ENCODE measurements at regions not wholly inside any gene's neighbourhood (a gene's known extent, or its start where the extent isn't known, plus 50 kb on each side); places are given as distances from the start of the nearest gene placed in this dataset.

DNA sequence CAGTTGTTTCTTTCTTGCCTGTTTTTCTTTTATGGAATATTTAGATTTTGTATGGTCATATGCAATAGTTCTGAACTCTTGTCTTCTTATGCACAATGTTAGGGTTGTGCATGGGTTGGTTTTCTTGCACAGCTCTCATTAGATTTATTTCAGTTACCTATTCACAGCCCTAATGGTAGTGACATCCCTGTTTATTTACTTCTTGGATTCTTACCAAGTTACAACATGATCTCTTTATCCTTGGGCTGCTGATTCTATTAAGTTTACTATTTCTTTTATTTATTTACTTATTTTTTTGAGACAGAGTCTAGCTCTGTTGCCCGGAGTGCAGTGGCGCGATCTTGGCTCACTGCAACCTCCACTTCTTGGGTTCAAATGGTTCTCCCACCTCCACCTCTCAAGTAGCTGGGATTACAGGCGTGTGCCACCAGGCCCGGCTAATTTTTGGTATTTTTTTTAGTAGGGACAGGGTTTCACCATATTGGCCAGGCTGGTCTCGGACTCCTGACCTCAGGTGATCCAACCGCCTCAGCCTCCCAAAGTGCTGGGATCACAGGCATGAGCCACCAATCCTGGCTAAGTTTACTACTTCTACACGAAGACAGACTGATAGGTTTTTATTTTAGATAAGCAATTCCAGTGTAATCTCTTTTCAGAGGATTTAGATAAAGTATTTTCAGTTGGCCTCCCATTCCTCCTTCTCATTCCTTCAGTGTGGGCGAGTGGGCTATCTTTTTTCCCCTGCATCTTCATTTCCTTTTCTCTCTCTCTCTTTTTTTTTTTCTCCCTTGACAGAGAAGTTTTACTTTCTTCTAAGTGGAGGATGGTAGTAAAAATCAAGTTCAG is 395.1 kb upstream of the RGS6 start:
- Histone ChIP-seq H3K4me3 (no peak overlapping the region), H3K27me3 (replicated peaks; ENCODE audit: insufficient read depth) (no peaks in the 10 kb centered on the region), H3K36me3 (no peaks in the 10 kb centered on the region), H3K9me3 (no peaks in the 10 kb centered on the region), H3K4me1 (ENCODE audit: control insufficient read depth in 1 of 2, low read depth in 2 of 2) (peaks cover 30 to 47% of the 10 kb centered on the region in 2 donors), H3K27ac (no peak overlapping the region)
- TF ChIP-seq, protein P1, sequence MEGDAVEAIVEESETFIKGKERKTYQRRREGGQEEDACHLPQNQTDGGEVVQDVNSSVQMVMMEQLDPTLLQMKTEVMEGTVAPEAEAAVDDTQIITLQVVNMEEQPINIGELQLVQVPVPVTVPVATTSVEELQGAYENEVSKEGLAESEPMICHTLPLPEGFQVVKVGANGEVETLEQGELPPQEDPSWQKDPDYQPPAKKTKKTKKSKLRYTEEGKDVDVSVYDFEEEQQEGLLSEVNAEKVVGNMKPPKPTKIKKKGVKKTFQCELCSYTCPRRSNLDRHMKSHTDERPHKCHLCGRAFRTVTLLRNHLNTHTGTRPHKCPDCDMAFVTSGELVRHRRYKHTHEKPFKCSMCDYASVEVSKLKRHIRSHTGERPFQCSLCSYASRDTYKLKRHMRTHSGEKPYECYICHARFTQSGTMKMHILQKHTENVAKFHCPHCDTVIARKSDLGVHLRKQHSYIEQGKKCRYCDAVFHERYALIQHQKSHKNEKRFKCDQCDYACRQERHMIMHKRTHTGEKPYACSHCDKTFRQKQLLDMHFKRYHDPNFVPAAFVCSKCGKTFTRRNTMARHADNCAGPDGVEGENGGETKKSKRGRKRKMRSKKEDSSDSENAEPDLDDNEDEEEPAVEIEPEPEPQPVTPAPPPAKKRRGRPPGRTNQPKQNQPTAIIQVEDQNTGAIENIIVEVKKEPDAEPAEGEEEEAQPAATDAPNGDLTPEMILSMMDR (IDR thresholded peaks at IDR 0.05) = no peak
- ATAC-seq (ENCODE audit: insufficient number of reproducible peaks, low FRiP score, low read depth) = no peak
- no peak for DNase-seq (ENCODE audit: low spot score)

DNA sequence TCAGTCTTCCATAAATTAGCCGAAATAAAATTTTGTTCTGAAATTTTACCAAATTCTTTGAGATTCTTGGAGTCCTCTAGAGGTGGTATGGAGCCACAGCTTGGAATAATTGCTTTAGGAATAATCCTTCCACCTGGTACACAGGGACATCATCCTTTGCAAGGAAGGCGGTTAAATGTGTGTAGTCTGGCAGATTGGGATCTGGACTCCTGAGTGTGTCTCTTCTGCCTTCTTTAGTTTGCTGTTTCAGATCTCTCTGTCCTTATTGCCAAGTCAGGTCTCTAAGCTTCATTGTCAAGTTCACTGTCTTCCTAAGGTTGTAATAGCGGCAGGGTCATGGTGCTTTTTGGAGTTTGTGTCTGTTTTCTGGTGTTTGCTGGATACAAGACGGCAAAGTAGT is 393.9 kb upstream of the RGS6 start:
- Histone ChIP-seq H3K36me3 (no peaks in the 10 kb centered on the region), H3K27me3 (replicated peaks; ENCODE audit: insufficient read depth) (no peaks in the 10 kb centered on the region), H3K9me3 (no peaks in the 10 kb centered on the region), H3K4me1 (ENCODE audit: control insufficient read depth in 1 of 2, low read depth in 2 of 2) (peaks cover 21 to 36% of the 10 kb centered on the region in 2 donors), H3K27ac (no peak overlapping the region), H3K4me3 (no peak overlapping the region)
- DNase-seq (ENCODE audit: low spot score) (no peak), ATAC-seq (ENCODE audit: insufficient number of reproducible peaks, low FRiP score, low read depth) (no peak)
- TF ChIP-seq, protein P1 (IDR thresholded peaks at IDR 0.05) = no peak

DNA sequence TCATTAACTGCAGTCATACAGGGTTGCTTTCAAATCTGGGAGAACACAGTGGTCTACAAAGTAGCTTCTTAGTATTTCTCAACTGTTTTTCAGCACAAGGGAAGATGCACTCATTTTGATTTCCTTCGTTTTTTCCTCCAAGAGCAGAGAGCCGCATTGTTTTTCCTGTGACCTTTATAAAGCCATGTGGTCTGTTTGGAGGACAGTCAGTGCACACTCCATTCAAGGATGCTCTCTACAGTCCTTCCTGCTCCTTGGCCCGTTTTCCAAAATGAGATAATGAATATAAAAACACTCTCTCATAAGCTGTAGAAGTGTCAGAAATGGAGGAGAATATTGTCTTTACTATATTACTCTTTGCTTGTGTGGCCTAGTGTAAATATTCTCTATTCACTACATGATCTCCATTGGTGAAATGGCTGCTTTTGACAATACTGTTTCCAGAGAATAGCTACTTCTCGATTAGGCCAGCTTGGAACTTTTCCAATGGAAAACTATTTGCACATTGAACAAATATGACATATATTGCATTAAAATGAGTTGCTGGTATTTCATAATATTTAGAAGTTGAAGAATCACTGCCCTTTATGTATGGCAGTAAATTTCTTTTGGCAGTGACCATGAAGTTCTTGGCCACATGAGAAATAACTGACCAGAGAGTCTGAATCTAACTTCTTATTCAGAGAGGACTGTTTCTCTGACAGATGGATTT is 393.1 kb upstream of the RGS6 start:
- Histone ChIP-seq H3K4me3 (peak overlapping the region; percentile 40), H3K9me3 (no peaks in the 10 kb centered on the region), H3K27ac (no peak overlapping the region), H3K27me3 (replicated peaks; ENCODE audit: insufficient read depth) (no peaks in the 10 kb centered on the region), H3K36me3 (no peaks in the 10 kb centered on the region), H3K4me1 (ENCODE audit: control insufficient read depth in 1 of 2, low read depth in 2 of 2) (peaks cover 19 to 33% of the 10 kb centered on the region in 2 donors)
- ATAC-seq (ENCODE audit: insufficient number of reproducible peaks, low FRiP score, low read depth) = no peak
- TF ChIP-seq, protein P1 (IDR thresholded peaks at IDR 0.05) = no peak
- DNase-seq (ENCODE audit: low spot score) = no peak

DNA sequence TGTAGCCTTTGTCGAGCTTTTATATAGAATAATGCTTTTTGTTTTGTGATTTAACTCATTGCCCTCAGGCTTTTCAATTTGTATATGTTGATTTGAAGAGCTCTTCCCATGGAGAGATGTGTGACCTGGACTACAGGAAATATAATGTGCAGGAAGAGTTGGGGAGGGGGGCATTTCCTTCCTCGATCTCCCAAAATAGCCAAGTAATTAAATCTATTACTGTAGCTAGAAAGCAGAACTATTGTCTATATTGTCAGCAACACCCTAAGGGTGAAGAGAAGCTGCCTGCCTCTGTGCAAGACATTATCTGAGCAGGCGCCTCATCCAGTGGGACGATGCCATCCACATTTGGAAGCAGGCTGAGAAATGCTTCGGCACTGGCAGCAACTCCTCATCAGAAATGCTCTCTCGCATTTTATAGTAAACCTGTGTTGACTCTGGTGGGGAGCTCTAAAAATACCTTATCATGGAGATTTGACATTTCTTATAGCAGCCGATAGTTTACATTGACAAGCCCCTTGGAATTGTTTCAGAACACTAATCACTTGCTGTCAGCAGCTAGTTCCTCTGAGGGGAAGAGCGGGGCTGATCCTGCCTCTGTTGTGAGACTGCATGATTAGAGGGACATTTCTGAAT is 392.5 kb upstream of the RGS6 start:
- TF ChIP-seq, protein P1 (IDR thresholded peaks at IDR 0.05) = no peak
- no peak for ATAC-seq (ENCODE audit: insufficient number of reproducible peaks, low FRiP score, low read depth)
- H3K27ac ChIP-seq = peak overlapping the region; percentile 6 to 20
- no peaks in the 10 kb centered on the region for H3K27me3 ChIP-seq (replicated peaks; ENCODE audit: insufficient read depth)
- H3K4me1 ChIP-seq (ENCODE audit: control insufficient read depth in 1 of 2, low read depth in 2 of 2) = peaks cover 19 to 33% of the 10 kb centered on the region in 2 donors
- no peak for DNase-seq (ENCODE audit: low spot score)
- H3K9me3 ChIP-seq = no peaks in the 10 kb centered on the region
- no peaks in the 10 kb centered on the region for H3K36me3 ChIP-seq
- H3K4me3 ChIP-seq = peak overlapping the region; percentile 40

DNA sequence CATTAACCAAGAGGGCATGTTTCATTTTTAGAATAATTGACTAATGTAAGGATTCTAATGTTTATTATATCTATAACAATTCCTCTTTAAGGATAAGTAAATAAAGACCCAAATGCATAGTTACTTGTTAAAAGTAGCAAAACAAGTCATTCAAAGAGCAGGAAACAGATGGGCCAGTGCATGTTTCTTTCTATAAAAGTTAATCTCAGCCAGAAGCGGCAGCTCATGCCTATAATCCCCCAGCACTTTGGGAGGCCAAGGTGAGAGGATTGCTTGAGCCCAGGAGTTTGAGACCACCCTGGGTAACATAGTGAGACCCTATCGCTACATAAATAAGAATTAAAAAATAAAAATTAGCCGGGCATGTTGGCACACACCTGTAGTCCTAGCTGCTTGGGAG is 391.0 kb upstream of the RGS6 start:
- Histone ChIP-seq H3K4me3 (no peak overlapping the region), H3K27me3 (replicated peaks; ENCODE audit: insufficient read depth) (no peaks in the 10 kb centered on the region), H3K9me3 (no peaks in the 10 kb centered on the region), H3K4me1 (ENCODE audit: control insufficient read depth in 1 of 2, low read depth in 2 of 2) (peaks cover 19 to 30% of the 10 kb centered on the region in 2 donors), H3K27ac (no peak overlapping the region), H3K36me3 (no peaks in the 10 kb centered on the region)
- ATAC-seq (ENCODE audit: insufficient number of reproducible peaks, low FRiP score, low read depth) (no peak), DNase-seq (ENCODE audit: low spot score) (no peak)
- TF ChIP-seq, protein P1 (IDR thresholded peaks at IDR 0.05) = no peak
